Astrocyte of the spinal cord (primary cell): ENCODE measurements at regions not wholly inside any gene's neighbourhood (a gene's known extent, or its start where the extent isn't known, plus 50 kb on each side); places are given as distances from the start of the nearest gene placed in this dataset.

Source experiments
- DNase-seq: peaks from one replicate; pipeline ENCODE4 v3.0.0; 2011; ENCODE audit warnings: low read depth, low spot score
- H3K4me3 ChIP-seq: 2 replicates; pipeline ENCODE4 v1.5.1; 2011; ENCODE audit warnings: low read depth, mild to moderate bottlenecking, low read length, moderate library complexity
- in situ Hi-C: cut with HindIII; loops from 2 replicates; pipeline ENCODE4 v1.10.0; 2017; ENCODE audit warnings: low sequenced_read_pairs
- TF ChIP-seq, protein P1 (sequence below): IDR thresholded peaks from 2 replicates; pipeline ENCODE4 v1.5.1; 2012; ENCODE audit warnings: low read depth, mild to moderate bottlenecking, low read length, inconsistent platforms

DNA sequence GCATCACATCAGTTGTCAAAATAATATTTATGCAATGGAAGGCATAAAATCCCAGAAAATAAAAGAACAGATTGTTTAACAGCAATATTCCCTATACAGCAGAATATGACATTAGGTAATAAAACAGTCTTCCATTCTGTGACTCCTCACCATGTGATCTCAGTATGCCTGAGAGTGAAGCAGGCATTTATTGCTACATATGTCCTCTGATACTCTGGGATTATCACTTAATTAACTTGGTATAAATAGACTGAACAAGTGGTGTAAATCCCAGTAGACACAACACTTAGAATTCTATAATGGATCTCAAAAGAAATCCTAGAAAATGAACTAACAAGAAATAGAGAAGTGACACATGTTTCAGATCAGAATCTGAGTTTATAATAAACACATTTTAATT is 841.3 kb downstream of the PDHA2 start:
- TF ChIP-seq, protein P1, sequence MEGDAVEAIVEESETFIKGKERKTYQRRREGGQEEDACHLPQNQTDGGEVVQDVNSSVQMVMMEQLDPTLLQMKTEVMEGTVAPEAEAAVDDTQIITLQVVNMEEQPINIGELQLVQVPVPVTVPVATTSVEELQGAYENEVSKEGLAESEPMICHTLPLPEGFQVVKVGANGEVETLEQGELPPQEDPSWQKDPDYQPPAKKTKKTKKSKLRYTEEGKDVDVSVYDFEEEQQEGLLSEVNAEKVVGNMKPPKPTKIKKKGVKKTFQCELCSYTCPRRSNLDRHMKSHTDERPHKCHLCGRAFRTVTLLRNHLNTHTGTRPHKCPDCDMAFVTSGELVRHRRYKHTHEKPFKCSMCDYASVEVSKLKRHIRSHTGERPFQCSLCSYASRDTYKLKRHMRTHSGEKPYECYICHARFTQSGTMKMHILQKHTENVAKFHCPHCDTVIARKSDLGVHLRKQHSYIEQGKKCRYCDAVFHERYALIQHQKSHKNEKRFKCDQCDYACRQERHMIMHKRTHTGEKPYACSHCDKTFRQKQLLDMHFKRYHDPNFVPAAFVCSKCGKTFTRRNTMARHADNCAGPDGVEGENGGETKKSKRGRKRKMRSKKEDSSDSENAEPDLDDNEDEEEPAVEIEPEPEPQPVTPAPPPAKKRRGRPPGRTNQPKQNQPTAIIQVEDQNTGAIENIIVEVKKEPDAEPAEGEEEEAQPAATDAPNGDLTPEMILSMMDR = no peak
- DNase-seq = no peak
- in situ Hi-C loops = no loop called here
- no peak overlapping the region for H3K4me3 ChIP-seq

DNA sequence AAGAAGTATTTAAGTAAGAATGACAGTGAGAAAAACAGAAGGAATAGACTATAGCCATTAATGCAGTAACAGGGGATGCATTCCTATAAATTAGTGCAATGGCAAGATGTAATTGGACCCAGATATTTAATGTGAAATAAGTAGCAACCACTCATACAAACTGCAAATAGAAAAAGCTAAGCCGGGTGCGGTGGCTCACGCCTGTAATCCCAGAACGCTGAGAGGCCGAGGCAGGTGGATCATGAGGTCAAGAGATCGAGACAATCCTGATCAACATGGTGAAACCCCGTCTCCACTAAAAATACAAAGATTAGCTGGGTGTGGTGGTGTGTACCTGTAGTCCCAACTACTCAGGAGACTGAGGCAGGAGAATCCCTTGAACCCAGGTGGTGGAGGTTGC is 845.8 kb downstream of the PDHA2 start:
- in situ Hi-C loops = no loop called here
- no peak overlapping the region for H3K4me3 ChIP-seq
- no peak for DNase-seq
- TF ChIP-seq, protein P1 = no peak

DNA sequence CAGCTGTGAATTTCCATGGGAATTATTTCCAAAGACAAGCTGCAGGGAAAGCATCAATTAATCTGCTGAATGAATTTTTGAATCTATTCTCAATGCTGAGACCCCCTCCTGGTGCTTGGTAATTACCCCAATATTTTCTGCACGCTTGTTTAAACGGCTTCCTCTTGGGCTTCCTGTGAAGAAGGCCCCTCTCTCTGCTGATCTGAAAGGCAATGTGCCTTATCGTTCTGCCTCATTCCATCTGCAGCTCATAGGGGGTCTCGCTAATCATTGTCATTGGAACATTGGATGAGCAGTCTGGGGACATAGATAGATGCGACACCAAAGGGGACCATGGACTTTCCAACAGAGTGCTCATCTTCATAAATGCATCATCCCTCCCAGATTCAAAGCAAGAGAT is 851.6 kb downstream of the PDHA2 start:
- TF ChIP-seq, protein P1 = no peak
- in situ Hi-C loops = no loop called here
- no peak for DNase-seq
- no peak overlapping the region for H3K4me3 ChIP-seq

DNA sequence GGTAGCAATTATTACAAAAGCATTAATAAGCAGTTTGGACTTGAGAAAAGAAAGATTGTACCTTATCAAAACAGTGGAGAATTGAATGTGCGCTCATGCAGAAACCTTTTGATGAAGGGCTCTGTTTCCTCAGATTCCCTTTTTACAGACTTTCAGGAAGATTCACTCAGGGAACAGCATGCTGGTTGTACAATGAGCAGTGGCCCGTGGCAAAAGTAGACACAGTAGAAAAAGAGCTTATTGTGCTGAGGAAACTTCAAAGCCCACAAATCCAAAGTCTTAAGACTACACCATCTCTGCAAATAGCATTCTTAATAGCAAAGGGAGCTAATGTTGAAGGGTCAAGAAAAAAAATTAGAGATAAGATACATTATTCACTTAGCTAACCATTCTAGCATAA is 858.9 kb downstream of the PDHA2 start:
- in situ Hi-C loops = no loop called here
- DNase-seq = no peak
- no peak overlapping the region for H3K4me3 ChIP-seq
- TF ChIP-seq, protein P1 = no peak

DNA sequence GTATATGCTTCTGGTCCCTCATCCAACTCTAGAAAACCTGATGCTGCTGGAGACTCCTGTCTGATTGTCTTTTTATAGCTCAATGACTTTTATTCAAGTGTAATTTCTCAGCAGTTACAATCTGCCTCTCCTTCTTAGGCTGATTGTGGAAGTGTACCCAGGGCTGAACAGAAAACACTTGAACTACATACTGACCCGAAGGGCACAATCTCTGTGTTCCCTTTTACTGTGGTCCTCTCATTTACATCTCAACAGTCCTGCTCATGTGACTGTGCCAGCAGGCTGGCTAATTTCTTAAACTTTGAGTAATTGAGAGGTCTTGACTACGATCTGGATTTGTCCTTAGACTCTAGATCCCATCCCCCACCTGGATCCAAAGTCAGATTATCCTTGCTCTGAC is 863.4 kb downstream of the PDHA2 start:
- no peak overlapping the region for H3K4me3 ChIP-seq
- in situ Hi-C loops = no loop called here
- TF ChIP-seq, protein P1 = no peak
- no peak for DNase-seq

DNA sequence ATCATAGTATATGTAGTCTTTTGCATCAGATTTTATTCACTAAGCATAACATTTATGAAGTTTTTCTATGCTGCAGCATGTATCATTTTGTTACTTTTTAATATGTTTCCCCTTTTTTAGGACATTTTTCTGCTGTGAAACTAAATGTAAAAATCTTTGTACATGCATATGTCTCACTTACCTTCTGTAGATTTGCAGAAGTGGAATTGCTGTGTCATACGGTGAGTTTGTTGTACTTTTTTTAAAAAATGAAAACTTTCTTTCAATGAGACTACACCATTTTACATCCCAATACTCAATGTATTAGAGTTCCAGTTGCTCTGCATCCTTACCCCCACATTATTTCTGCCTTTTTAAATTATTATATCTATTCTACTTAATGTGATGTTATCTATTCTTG is 868.9 kb downstream of the PDHA2 start:
- TF ChIP-seq, protein P1 = no peak
- in situ Hi-C loops = no loop called here
- no peak overlapping the region for H3K4me3 ChIP-seq
- no peak for DNase-seq

DNA sequence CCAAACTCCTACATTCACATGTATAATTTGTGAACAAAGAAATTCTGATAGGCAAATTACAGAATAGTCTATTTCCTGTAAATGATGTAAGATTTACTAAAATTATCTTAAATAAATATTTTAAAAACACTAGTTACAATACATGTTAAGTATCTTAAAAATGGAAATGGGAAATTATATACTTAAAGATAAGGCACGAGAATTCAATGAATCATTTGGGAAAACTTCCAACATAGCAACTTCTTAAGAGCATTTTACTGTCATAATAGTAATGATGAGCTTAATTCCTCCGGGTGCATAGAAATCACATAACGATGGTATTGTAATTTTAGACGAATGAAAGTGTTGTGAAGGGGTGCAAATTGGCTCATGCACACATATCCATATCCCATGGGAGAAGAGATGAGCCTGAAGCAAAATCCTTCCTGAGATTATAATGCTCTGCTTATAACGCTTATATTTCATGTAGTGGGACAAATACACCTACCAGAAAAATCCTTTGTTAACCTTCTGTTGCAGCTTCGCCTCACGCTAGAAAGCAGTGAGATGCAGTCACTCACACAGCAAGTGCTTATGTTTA is 873.5 kb downstream of the PDHA2 start:
- no peak overlapping the region for H3K4me3 ChIP-seq
- DNase-seq = no peak
- TF ChIP-seq, protein P1 = no peak
- in situ Hi-C loops = no loop called here
